Upper lobe of left lung (tissue), 6 donors: ENCODE measurements at regions not wholly inside any gene's neighbourhood (a gene's known extent, or its start where the extent isn't known, plus 50 kb on each side); places are given as distances from the start of the nearest gene placed in this dataset.

Experiments
- ATAC-seq, 2 donors: fragments of 200-7000 bp; cut with Tn5 transposase; one replicate each; pipeline ENCODE4 v1.9.1; 2022; ENCODE audit warnings: mild to moderate bottlenecking in 2 of 2, moderate library complexity in 2 of 2; ENCODE audit not compliant: low FRiP score in 2 of 2
- DNase-seq, 2 donors: peaks; one replicate each; pipeline ENCODE4 v3.0.0-alpha.2; 2019 to 2020
- H3K27ac ChIP-seq, 4 donors: fragments of 200-600 bp; sonication (generic); one replicate each; pipeline ENCODE4 v1.5.1; 2016 to 2019
- H3K27me3 ChIP-seq, 4 donors: fragments of 200-600 bp; sonication (generic); one replicate each; pipeline ENCODE4 v1.5.1; 2017 to 2019
- H3K36me3 ChIP-seq, 4 donors: fragments of 200-600 bp; sonication (generic); one replicate each; pipeline ENCODE4 v1.5.1; 2016 to 2019
- H3K4me1 ChIP-seq, 4 donors: fragments of 200-600 bp; sonication (generic); one replicate each; pipeline ENCODE4 v1.5.1; 2018 to 2019
- H3K4me3 ChIP-seq, 4 donors: fragments of 200-600 bp; sonication (generic); one replicate each; pipeline ENCODE4 v1.5.1; 2017 to 2019; ENCODE audit warnings: mild to moderate bottlenecking in 2 of 4, moderate library complexity in 1 of 4
- H3K9me3 ChIP-seq, 4 donors: fragments of 200-600 bp; sonication (generic); one replicate each; pipeline ENCODE4 v1.5.1; 2018 to 2019
- EP300 ChIP-seq, 4 donors: sonication (generic); formaldehyde crosslinking; IDR thresholded peaks; one replicate each; pipeline ENCODE4 v1.5.1; 2017; ENCODE audit warnings: antibody characterized with exemption in 4 of 4, control low read depth in 2 of 4
- POLR2A ChIP-seq, 4 donors: fragments of 450-650 bp; IDR thresholded peaks; one replicate each; pipeline ENCODE4 v1.5.1; 2016 to 2017; ENCODE audit warnings: antibody characterized with exemption in 4 of 4, mild to moderate bottlenecking in 2 of 4
- POLR2AphosphoS5 ChIP-seq, 2 donors: sonication (generic); formaldehyde crosslinking; IDR thresholded peaks; one replicate each; pipeline ENCODE4 v1.5.1; 2017; ENCODE audit warnings: antibody characterized with exemption in 2 of 2
- WGBS, 2 donors: methylation state at CpG; one replicate each; pipeline ENCODE4 v1.1.5; 2017 to 2018; 5-methylcytosine and 5-hydroxymethylcytosine counted together
- TF ChIP-seq, protein P1 (sequence below), 6 experiments: fragments of 450-650 bp in 4 of 6; fragments of 200-600 bp in 2 of 6; sonication (generic) in 2 of 6; IDR thresholded peaks; one replicate each; pipeline ENCODE4 v1.5.1; 2016 to 2019; ENCODE audit warnings: antibody characterized with exemption in 6 of 6
- donor health status: DM: no; HTN: no; CAD: no; lungs with moderate emphysema.
- donor health status: DM: no; HTN: yes; CAD: no; lungs with severe emphysema.

DNA sequence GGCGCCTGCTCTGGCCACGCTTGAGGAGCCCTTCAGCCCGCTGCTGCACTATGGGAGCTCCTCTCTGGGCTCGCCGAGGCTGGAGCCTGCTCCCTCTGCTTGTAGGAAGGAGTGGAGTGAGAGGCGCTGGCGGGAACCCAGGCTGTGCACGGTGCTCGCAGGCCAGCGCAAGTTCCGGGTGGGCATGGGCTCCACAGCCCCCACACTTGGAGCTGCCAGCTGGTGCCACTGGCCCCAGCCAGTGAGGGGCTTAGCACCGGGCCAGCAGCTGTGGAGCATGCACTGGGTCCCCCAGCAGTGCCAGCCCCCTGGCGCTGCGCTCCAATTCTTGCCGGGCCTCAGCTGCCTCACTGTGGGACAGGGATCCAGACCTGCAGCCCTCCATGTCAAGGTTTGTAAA lies 122.1 kb upstream of the CD180 start:
- 97 to 98% methylated on average over 7 to 15 of the region's 15 CpGs for WGBS, 2 donors
- DNase-seq: peak in 1 of 2 donors; percentile 74
- Histone ChIP-seq H3K27me3 (no peaks in the 10 kb centered on the region), H3K27ac (no peak overlapping the region), H3K4me1 (peaks cover 0 to 9% (median 3%) of the 10 kb centered on the region in 4 donors), H3K36me3 (no peaks in the 10 kb centered on the region), H3K9me3 (no peaks in the 10 kb centered on the region), H3K4me3 (no peak overlapping the region)
- ATAC-seq: peak in 1 of 2 donors; percentile 44
- TF ChIP-seq, protein P1, sequence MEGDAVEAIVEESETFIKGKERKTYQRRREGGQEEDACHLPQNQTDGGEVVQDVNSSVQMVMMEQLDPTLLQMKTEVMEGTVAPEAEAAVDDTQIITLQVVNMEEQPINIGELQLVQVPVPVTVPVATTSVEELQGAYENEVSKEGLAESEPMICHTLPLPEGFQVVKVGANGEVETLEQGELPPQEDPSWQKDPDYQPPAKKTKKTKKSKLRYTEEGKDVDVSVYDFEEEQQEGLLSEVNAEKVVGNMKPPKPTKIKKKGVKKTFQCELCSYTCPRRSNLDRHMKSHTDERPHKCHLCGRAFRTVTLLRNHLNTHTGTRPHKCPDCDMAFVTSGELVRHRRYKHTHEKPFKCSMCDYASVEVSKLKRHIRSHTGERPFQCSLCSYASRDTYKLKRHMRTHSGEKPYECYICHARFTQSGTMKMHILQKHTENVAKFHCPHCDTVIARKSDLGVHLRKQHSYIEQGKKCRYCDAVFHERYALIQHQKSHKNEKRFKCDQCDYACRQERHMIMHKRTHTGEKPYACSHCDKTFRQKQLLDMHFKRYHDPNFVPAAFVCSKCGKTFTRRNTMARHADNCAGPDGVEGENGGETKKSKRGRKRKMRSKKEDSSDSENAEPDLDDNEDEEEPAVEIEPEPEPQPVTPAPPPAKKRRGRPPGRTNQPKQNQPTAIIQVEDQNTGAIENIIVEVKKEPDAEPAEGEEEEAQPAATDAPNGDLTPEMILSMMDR (IDR thresholded peaks at IDR 0.05): no peak
- TF ChIP-seq EP300 (IDR thresholded peaks at IDR 0.05) (no peak), POLR2AphosphoS5 (IDR thresholded peaks at IDR 0.05) (no peak), POLR2A (IDR thresholded peaks at IDR 0.05) (no peak)

DNA sequence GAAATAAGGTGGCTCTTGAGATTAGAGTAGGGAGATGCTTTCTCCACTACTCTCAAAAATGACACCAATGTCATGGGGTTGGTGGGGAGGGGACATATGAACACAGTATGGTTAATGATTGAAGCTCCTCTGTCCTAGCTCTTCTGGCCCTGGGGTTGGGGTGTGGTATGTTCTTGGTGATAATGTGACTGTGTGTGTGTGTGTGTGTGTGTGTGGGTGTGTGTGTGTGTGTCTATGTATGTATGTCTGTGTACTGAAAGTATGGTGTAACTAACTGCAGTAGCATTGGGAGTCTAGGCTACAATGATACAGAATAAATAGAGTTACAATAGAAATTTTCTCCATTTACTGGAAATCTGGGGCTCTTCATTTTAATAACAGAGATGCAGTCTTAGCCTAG lies 121.0 kb upstream of the CD180 start:
- Histone ChIP-seq H3K9me3 (no peaks in the 10 kb centered on the region), H3K27ac (no peak overlapping the region), H3K4me3 (no peak overlapping the region), H3K36me3 (no peaks in the 10 kb centered on the region), H3K27me3 (no peaks in the 10 kb centered on the region), H3K4me1 (peaks cover 0 to 9% (median 3%) of the 10 kb centered on the region in 4 donors)
- no peak for DNase-seq
- no peak for ATAC-seq
- TF ChIP-seq EP300 (IDR thresholded peaks at IDR 0.05): no peak
- TF ChIP-seq POLR2AphosphoS5 (IDR thresholded peaks at IDR 0.05): no peak
- TF ChIP-seq POLR2A (IDR thresholded peaks at IDR 0.05): no peak

DNA sequence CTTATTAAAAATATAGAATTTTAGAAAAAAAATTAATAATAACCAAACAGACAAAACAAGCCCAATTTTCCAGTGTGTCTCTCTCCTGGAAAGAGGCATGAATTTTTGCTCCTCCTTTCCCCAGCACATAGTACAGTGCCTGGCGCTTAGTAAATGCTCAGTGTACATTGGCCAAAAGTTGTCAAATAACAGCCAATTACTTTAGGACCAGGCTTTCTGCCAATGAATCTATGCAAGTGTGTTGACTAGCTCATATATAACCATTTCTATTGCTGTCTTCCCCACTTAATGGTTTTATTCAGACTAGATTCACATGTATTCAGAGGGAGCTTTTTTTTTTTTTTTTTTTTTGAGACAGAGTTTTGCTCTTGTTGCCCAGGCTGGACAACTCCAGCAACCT lies 120.1 kb upstream of the CD180 start:
- TF ChIP-seq EP300 (IDR thresholded peaks at IDR 0.05) (no peak), POLR2A (IDR thresholded peaks at IDR 0.05) (no peak), POLR2AphosphoS5 (IDR thresholded peaks at IDR 0.05) (no peak)
- TF ChIP-seq, protein P1 (IDR thresholded peaks at IDR 0.05): no peak
- Histone ChIP-seq H3K9me3 (no peaks in the 10 kb centered on the region), H3K36me3 (no peaks in the 10 kb centered on the region), H3K4me3 (no peak overlapping the region), H3K27ac (no peak overlapping the region), H3K27me3 (no peaks in the 10 kb centered on the region), H3K4me1 (peaks cover 0 to 9% (median 3%) of the 10 kb centered on the region in 4 donors)
- WGBS, 2 donors: 100% methylated on average over 1 of the region's 1 CpG
- DNase-seq: no peak
- no peak for ATAC-seq

DNA sequence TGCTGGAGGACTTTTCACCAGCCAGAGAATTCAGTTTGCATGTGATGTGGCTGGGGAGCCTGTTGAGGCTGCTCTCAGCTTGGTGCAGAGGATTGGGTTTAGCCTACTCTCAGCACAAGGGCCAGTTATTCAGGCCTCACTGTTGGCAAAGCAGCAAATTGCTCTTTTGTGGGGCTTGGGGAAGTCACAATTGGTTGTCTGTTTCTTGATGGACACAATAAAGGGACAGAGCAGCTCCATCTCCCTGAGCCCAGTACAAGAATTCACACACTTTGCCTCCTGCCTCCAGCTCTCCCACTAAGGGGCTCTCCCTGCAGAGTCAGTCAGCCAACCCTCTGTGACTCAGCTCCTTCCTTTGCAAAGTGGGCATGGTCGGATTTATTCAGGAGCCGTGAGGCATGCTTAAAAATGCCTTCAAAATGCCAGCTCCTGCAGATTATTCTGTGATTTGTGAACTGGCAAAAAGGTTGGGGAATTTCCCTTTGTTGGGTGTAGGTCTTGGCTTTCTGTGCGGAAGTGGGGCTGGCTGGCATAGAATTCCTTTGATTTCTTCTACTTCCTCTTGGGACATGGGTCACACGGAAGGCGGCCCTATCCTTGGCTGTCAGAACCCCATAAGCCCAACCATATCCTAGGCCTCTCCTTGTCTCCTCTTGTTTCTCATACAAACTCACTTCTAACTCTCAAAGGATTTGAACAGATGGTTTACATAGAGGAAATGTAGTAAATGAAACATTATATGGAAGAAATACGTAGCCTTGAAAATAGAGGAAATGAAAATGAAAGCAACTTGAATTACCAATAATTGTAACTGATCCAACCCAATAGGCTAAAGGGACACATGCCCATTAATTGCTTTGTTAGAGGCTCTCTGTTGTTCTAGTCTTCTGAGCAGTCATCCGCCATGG lies 118.7 kb upstream of the CD180 start:
- Histone ChIP-seq H3K9me3 (no peaks in the 10 kb centered on the region), H3K4me3 (no peak overlapping the region), H3K36me3 (no peaks in the 10 kb centered on the region), H3K27me3 (no peaks in the 10 kb centered on the region), H3K4me1 (peaks cover 0 to 9% (median 3%) of the 10 kb centered on the region in 4 donors), H3K27ac (peak overlapping the region; percentile 2 to 73 (median 34))
- 66 to 71% methylated on average over 7 of the region's 7 CpGs for WGBS, 2 donors
- ATAC-seq: peak; percentile 55 to 68
- DNase-seq: no peak
- TF ChIP-seq POLR2A (IDR thresholded peaks at IDR 0.05) (no peak), EP300 (IDR thresholded peaks at IDR 0.05) (no peak), POLR2AphosphoS5 (IDR thresholded peaks at IDR 0.05) (no peak)
- TF ChIP-seq, protein P1 (IDR thresholded peaks at IDR 0.05): no peak

DNA sequence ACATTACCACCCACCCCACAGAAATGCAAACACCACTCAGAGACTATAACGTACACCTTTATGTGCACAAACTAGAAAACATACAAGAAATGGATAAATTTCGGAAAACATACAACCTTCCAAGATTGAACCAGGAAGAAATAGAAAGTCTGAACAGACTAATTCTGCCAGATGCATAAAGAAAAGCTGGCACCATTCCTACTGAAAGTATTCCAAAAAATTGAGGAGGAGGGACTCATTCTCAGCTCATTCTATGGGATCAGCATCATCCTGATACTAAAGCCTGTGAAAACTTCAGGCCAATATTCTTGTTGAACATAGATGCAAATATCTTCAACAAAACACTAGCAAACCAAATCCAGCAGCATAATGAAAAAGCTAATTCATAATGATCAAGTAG lies 115.1 kb upstream of the CD180 start:
- no peak for ATAC-seq
- H3K4me3 ChIP-seq: no peak overlapping the region

More for the DNA sequence above, 115.1 kb upstream of the CD180 start:
- H3K27ac ChIP-seq: no peak overlapping the region
- no peaks in the 10 kb centered on the region for H3K9me3 ChIP-seq
- 92 to 96% methylated on average over 2 of the region's 2 CpGs for WGBS, 2 donors
- TF ChIP-seq POLR2A (IDR thresholded peaks at IDR 0.05): no peak
- TF ChIP-seq EP300 (IDR thresholded peaks at IDR 0.05): no peak
- no peak for TF ChIP-seq POLR2AphosphoS5 (IDR thresholded peaks at IDR 0.05)
- TF ChIP-seq, protein P1 (IDR thresholded peaks at IDR 0.05): no peak
- H3K4me1 ChIP-seq: peaks cover 0 to 9% (median 4%) of the 10 kb centered on the region in 4 donors
- H3K27me3 ChIP-seq: no peaks in the 10 kb centered on the region
- no peaks in the 10 kb centered on the region for H3K36me3 ChIP-seq
- no peak for DNase-seq
